Cardiac muscle cell (in vitro differentiated cells and primary cell): ENCODE measurements at regions not wholly inside any gene's neighbourhood (a gene's known extent, or its start where the extent isn't known, plus 50 kb on each side); places are given as distances from the start of the nearest gene placed in this dataset.

ENCODE experiments used
- DNase-seq, 2 donors: peaks; one replicate each; pipeline versions ENCODE4 v3.0.0 to v3.0.0-alpha.2; 2010 to 2017; ENCODE audit warnings: low read depth in 1 of 2, low spot score in 1 of 2
- H3K27ac ChIP-seq: fragments of 200-600 bp; sonication (generic); 2 replicates; pipeline ENCODE4 v1.5.1; 2016
- H3K27me3 ChIP-seq: fragments of 200-600 bp; sonication (generic); 2 replicates; pipeline ENCODE4 v1.6.0; 2016; ENCODE audit warnings: control low read depth
- H3K36me3 ChIP-seq: fragments of 200-600 bp; sonication (generic); 2 replicates; pipeline ENCODE4 v1.5.1; 2016; ENCODE audit warnings: control low read depth
- H3K4me1 ChIP-seq: fragments of 200-600 bp; sonication (generic); 2 replicates; pipeline ENCODE4 v1.8.1; 2017; ENCODE audit warnings: low read depth, mild to moderate bottlenecking, mixed run types
- H3K4me3 ChIP-seq: fragments of 200-600 bp; sonication (generic); 2 replicates; pipeline ENCODE4 v1.5.1; 2016; ENCODE audit warnings: mild to moderate bottlenecking
- H3K9me3 ChIP-seq: fragments of 200-600 bp; sonication (generic); 2 replicates; pipeline ENCODE4 v1.5.1; 2017; ENCODE audit warnings: low read depth, mild to moderate bottlenecking, control low read depth
- TF ChIP-seq, protein P1 (sequence below): IDR thresholded peaks from 2 replicates; pipeline ENCODE4 v1.5.1; 2012; ENCODE audit warnings: low read depth, mild to moderate bottlenecking, low read length

DNA sequence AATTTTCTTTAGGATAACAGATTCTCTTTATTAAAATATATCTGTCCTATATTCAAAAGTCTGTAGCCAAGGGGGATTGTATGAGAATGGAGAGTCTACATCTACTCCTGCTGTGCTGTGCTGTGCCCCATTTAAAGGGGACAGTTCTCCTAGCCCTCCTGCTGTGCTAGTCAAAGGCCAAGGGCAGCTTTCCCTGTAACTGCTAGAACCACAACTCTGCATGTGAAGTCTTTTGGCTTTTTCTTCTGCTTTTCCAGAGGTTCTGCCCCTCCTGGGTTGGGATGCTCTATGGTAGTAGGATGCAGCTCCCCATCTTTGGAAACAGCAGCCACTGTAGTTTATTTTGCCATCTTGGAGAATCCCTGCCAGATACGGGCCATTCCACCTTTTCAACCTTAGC, 197.5 kb upstream of the JUN start:
- Histone ChIP-seq H3K27me3 (no peaks in the 10 kb centered on the region), H3K36me3 (no peaks in the 10 kb centered on the region), H3K4me1 (peaks cover 4% of the 10 kb centered on the region), H3K4me3 (no peak overlapping the region), H3K9me3 (no peaks in the 10 kb centered on the region), H3K27ac (no peak overlapping the region)
- TF ChIP-seq, protein P1, sequence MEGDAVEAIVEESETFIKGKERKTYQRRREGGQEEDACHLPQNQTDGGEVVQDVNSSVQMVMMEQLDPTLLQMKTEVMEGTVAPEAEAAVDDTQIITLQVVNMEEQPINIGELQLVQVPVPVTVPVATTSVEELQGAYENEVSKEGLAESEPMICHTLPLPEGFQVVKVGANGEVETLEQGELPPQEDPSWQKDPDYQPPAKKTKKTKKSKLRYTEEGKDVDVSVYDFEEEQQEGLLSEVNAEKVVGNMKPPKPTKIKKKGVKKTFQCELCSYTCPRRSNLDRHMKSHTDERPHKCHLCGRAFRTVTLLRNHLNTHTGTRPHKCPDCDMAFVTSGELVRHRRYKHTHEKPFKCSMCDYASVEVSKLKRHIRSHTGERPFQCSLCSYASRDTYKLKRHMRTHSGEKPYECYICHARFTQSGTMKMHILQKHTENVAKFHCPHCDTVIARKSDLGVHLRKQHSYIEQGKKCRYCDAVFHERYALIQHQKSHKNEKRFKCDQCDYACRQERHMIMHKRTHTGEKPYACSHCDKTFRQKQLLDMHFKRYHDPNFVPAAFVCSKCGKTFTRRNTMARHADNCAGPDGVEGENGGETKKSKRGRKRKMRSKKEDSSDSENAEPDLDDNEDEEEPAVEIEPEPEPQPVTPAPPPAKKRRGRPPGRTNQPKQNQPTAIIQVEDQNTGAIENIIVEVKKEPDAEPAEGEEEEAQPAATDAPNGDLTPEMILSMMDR = no peak
- DNase-seq = no peak

DNA sequence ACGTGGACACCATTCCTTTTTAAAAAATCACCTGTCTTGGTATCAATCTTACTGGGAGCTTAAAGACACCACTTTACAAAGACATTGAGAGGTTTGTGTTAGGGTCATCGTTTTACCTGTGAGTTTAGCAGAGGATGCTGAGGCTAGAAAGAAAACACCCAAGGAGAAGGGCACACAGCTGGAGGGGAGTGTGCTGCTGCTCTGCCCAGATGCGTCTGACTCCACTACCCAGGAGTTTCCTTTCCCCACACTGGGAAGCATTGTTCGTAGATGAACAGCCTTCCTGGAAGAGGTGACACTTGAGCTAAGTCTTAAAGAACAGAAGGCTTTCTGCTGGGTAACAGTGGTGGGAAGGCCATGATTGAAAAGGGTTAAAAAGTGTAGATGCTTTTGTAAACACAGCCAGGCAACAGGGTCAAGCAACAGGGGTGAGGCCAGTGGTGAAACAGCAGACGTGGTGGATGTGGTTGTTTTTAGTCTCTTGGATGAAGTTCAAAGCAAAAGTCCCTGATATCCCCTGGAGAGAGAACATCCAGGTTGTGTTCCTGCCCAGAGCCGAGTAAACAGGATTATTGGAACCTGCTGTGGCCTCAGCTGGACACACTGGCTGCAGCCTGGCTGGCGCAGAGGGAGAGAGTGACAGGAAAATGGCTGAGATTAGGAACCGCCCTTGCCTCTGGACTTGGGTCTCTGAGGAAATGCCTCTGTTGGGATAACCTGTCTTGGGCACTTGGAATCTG, 198.6 kb upstream of the JUN start:
- TF ChIP-seq, protein P1 = no peak
- DNase-seq = no peak
- Histone ChIP-seq H3K4me3 (no peak overlapping the region), H3K27ac (no peak overlapping the region), H3K9me3 (no peaks in the 10 kb centered on the region), H3K36me3 (no peaks in the 10 kb centered on the region), H3K4me1 (peaks cover 3% of the 10 kb centered on the region), H3K27me3 (no peaks in the 10 kb centered on the region)

DNA sequence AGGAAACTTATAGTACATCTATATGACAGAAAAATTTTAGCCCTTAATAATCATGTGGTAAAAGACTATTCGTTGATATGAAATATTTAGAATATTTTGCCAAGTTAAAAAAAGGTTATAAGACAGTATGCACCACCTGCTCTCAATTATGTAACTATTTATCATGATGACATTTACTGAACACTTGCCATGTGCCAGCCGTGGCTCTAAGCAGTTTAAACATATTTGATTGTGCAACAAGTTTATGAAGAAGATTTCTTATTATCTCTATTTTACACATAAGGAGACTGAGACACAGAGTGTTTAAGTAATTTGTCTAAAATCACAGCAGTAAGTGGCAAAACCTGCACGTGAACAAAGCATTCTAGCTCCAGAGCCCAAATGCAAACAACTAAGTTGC, 199.3 kb upstream of the JUN start:
- TF ChIP-seq, protein P1 = no peak
- no peak overlapping the region for H3K4me3 ChIP-seq
- no peak for DNase-seq
- no peaks in the 10 kb centered on the region for H3K9me3 ChIP-seq
- H3K4me1 ChIP-seq = peaks cover 3% of the 10 kb centered on the region
- H3K27me3 ChIP-seq = no peaks in the 10 kb centered on the region
- no peaks in the 10 kb centered on the region for H3K36me3 ChIP-seq
- no peak overlapping the region for H3K27ac ChIP-seq

DNA sequence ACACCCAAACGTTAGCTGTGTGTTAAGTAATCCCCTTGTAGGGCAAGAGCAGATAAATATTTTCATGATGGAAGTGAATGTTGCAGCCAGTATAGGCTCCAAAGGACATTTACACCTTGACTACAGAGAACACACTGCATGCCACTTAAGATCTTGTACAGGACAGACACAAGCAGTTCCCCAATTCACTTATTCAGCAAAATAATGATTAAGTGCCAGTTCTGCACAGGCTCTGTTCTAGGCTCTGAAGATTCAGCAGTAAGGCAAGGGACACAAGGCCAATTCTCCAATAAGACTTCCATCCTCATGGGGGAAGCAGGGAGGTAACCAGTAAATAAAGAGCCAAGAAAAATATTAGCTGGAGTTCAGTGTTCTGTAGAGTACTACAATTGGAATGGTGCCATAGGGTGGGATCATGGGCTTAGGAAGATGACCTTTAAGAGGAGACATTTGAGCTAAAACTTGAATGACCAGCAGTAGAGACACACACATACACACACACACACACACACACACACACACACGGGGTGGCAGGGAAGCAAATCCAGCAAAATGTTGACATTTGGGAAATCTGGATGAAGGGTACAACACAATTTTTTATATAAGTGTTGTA, 199.9 kb upstream of the JUN start:
- Histone ChIP-seq H3K4me3 (no peak overlapping the region), H3K27me3 (no peaks in the 10 kb centered on the region), H3K27ac (no peak overlapping the region), H3K4me1 (peaks cover 3% of the 10 kb centered on the region), H3K36me3 (no peaks in the 10 kb centered on the region), H3K9me3 (no peaks in the 10 kb centered on the region)
- TF ChIP-seq, protein P1 = no peak
- DNase-seq = no peak

DNA sequence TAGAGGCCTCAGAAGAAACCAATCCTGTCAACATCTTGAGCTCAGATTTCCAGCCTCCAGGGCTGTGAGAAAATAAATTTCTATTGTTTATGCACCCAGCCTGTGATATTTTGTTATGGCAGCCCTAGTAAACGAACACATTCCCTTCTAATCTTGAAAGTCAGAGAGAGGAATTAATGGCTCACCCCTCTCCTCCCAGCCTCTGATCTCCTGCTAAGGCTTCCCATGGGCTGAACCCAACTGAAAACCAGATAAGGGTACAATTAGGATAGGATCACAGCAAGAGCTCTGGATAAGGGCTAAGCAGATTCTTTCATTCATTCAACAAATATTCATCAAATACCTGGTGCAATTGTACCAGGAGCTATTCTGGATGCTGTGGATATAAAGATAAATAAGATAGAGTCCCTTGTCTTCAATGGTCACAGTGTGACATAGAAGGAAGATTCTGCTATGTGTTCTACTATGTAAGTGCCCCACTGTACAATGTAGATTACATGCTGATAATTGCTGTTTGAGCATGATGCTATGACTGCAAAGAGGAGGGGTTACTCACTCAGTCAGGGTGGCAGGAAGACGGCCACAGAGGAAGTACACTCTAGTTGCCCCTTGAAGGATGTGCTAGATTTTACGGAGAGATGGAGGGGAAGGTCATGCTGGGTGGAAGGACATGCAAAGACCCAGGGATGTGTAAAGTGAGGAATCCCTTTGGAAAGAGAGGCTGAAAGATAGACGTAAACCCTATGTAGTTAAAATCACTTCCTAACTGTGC, 203.3 kb upstream of the JUN start:
- Histone ChIP-seq H3K9me3 (no peaks in the 10 kb centered on the region), H3K4me1 (peaks cover 7% of the 10 kb centered on the region), H3K4me3 (no peak overlapping the region), H3K27me3 (peaks cover 6% of the 10 kb centered on the region), H3K27ac (no peak overlapping the region), H3K36me3 (no peaks in the 10 kb centered on the region)
- DNase-seq = no peak
- TF ChIP-seq, protein P1 = no peak
